ENCODE measurements at regions not wholly inside any gene's neighbourhood (a gene's known extent, or its start where the extent isn't known, plus 50 kb on each side); places are given as distances from the start of the nearest gene placed in this dataset.
A peak's percentile ranks its signal among the peaks of the same experiment; 100 is the strongest.

DNA sequence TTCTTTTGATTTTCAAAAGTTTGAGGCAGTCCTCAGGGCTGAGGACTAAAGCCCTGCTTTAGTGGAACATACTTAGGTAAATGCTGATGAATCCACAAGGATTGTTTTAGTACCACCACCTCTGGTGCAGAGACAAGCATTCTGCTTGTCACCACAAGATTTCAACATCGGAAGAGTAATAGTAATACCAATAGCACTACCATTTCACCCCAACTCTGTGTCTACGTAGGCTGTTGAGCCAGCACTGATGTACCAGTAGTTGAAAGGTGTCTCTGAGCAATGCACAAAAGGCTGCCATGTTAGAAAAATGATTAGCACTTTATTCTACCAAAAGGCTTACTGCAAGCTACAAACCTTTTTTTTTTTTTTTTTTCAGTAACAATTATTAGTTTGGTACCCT lies 213.2 kb upstream of the SLC24A2 start:
- no peaks in the 10 kb centered on the region for H3K27me3 ChIP-seq (ENCODE audit: low read depth)
- no peaks in the 10 kb centered on the region for H3K36me3 ChIP-seq (replicated peaks)
- no peaks in the 10 kb centered on the region for H3K9me3 ChIP-seq
- no peaks in the 10 kb centered on the region for H3K4me1 ChIP-seq
- in situ Hi-C loops (cut with MboI; ENCODE audit: low sequenced_read_pairs), result no loop called here
- DNase-seq (ENCODE audit: low spot score in 2 of 2), result no peak
- H3K4me3 ChIP-seq, result no peak overlapping the region

DNA sequence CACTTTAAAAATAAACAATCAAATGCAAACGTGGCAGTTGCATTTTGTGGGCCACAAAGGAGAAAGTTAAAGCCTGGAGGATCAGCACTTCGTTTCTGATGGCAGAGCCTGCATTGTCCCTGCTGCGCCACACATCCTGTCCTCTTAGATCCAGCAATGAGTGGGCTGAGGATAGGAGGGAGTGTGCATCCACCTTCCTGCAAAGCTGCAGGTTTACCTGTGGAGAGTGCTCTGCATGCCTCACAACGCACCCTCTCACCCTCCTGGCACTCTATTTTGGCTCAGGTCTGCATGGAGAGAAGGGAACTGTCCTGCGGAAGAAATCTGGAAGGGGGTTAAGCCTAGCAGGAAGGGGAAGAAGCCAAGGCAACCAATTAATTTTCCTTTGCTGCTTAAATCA lies 212.2 kb upstream of the SLC24A2 start:
- H3K9me3 ChIP-seq, result no peaks in the 10 kb centered on the region
- DNase-seq (ENCODE audit: low spot score in 2 of 2), result no peak
- H3K27me3 ChIP-seq (ENCODE audit: low read depth), result no peaks in the 10 kb centered on the region
- in situ Hi-C loops (cut with MboI; ENCODE audit: low sequenced_read_pairs), result no loop called here
- H3K4me3 ChIP-seq, result no peak overlapping the region
- no peaks in the 10 kb centered on the region for H3K4me1 ChIP-seq
- no peaks in the 10 kb centered on the region for H3K36me3 ChIP-seq (replicated peaks)

DNA sequence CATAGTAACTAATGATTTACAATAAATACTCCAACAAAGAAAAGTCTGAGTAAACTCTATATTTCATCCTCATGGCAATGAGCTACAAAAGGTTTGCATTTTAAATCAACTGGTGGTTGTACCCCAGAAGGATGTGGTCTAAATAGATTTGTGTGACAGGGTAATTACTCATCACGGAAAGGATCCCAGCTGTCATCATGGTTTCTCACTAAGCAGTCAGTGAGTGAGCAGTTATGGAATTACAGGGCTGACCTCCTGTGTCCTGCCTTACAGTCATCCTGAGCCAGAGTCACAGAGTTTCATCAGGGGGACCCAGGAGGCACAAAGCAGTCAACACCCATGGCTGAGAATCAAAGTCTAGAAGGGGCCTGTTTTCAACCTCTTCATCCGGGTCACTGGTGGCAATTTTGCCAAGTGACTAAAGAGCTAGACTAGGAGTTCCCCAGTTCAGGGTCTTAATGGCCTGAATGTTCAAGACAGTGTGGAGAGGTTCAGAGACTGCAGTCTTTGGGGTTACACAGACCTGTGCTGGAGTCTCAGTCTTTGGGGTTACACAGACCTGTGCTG lies 210.7 kb upstream of the SLC24A2 start:
- DNase-seq (ENCODE audit: low spot score in 2 of 2), result no peak
- H3K27me3 ChIP-seq (ENCODE audit: low read depth), result no peaks in the 10 kb centered on the region
- H3K4me3 ChIP-seq, result no peak overlapping the region
- H3K9me3 ChIP-seq, result no peaks in the 10 kb centered on the region
- no peaks in the 10 kb centered on the region for H3K4me1 ChIP-seq
- no peaks in the 10 kb centered on the region for H3K36me3 ChIP-seq (replicated peaks)
- in situ Hi-C loops (cut with MboI; ENCODE audit: low sequenced_read_pairs), result no loop called here

DNA sequence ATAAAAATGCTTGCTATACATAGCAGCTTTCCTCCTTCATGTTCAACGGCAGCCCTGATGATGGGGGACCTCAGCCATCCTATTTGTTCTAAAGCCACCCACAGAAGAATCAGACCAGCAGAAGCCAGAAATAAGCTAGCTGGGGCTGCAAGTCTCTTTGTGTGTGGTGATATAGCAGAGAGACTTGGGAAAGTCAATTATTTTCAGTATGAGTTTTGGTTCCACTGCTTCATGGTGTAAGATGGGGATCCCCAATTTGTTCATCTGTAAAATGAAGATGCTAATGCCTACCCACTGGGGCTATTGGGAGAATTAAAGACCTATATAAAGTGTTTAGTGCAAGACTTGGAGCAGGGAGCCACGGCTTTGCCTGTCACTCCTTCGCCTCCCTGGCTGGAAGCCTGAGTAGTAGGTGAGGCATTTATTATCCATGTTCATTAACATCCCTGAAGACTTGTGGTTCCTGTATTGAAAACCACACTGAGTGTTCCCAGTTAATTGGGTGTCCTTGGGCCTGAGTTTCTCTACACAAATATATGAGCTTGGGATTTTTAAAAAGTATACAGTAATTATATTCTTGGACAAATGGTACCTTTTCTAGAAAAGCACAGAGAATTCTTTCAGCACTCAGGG lies 210.1 kb upstream of the SLC24A2 start:
- in situ Hi-C loops (cut with MboI; ENCODE audit: low sequenced_read_pairs), result no loop called here
- Histone ChIP-seq H3K4me3 (no peak overlapping the region), H3K9me3 (no peaks in the 10 kb centered on the region), H3K36me3 (replicated peaks) (no peaks in the 10 kb centered on the region), H3K4me1 (no peaks in the 10 kb centered on the region), H3K27me3 (ENCODE audit: low read depth) (no peaks in the 10 kb centered on the region)
- DNase-seq (ENCODE audit: low spot score in 2 of 2), result no peak

DNA sequence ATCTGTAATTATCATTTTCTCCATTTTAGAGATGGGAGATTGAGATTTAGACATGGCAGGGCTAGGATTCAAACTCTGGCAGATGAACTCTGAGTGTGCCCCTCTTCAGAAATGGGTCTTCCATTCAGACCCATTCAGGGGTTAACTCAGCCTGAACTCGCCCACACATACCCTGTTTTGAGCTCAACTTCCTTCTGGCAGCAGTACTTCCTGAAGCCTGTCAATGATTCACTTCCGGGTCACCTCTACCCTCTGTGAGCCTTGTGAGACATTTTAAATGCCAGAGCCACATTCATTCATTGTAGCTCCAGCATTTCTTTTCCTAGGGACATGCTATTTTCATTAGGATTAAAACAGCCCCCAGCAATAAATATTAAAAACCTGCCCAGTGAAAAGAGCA lies 209.3 kb upstream of the SLC24A2 start:
- no peaks in the 10 kb centered on the region for H3K27me3 ChIP-seq (ENCODE audit: low read depth)
- no peaks in the 10 kb centered on the region for H3K9me3 ChIP-seq
- in situ Hi-C loops (cut with MboI; ENCODE audit: low sequenced_read_pairs), result no loop called here
- no peak for DNase-seq (ENCODE audit: low spot score in 2 of 2)
- H3K4me1 ChIP-seq, result no peaks in the 10 kb centered on the region
- H3K4me3 ChIP-seq, result no peak overlapping the region
- no peaks in the 10 kb centered on the region for H3K36me3 ChIP-seq (replicated peaks)

DNA sequence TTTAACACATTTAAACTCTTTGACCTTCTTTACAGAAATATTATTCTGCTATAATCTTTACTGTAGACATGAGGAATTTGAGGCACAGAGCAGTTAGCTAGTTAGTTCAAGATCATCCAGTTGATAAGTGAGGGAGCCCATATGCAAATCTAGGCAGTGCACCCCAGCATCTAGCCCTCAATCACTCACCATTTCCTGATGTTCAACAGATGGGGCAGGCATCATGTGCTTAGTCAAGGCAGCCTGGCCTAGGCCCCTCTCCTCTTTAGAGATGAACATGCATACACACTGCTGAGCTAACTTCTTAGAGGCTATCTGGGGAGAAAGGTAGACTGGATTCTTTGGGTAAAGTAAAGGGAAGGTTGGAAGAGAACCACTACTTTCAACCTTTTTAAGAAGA lies 206.8 kb upstream of the SLC24A2 start:
- H3K4me3 ChIP-seq, result no peak overlapping the region
- H3K36me3 ChIP-seq (replicated peaks), result no peaks in the 10 kb centered on the region
- in situ Hi-C loops (cut with MboI; ENCODE audit: low sequenced_read_pairs), result no loop called here
- no peaks in the 10 kb centered on the region for H3K4me1 ChIP-seq
- H3K9me3 ChIP-seq, result no peaks in the 10 kb centered on the region
- DNase-seq (ENCODE audit: low spot score in 2 of 2), result no peak
- no peaks in the 10 kb centered on the region for H3K27me3 ChIP-seq (ENCODE audit: low read depth)

DNA sequence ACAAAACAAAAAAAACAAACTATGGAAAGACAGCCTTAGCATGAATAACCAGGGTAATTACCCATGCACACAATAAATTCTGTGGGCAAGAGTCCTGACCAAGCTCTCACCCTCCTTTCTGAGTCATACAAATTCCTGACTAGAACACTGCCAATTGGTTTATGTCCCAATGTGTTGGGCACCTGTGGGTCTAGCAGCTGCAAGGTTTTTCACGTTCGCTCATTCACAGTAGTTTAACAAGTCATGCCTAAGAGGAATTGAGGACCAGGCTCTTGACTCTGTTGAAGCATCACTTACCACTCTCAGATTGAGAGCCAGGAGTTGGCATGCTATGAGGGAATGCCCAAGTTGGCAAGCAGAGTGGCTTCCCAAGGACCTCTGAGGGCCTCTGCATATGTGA lies 205.5 kb upstream of the SLC24A2 start:
- in situ Hi-C loops (cut with MboI; ENCODE audit: low sequenced_read_pairs), result no loop called here
- no peaks in the 10 kb centered on the region for H3K27me3 ChIP-seq (ENCODE audit: low read depth)
- no peak for DNase-seq (ENCODE audit: low spot score in 2 of 2)
- H3K4me3 ChIP-seq, result no peak overlapping the region
- H3K4me1 ChIP-seq, result no peaks in the 10 kb centered on the region
- no peaks in the 10 kb centered on the region for H3K36me3 ChIP-seq (replicated peaks)
- H3K9me3 ChIP-seq, result no peaks in the 10 kb centered on the region

DNA sequence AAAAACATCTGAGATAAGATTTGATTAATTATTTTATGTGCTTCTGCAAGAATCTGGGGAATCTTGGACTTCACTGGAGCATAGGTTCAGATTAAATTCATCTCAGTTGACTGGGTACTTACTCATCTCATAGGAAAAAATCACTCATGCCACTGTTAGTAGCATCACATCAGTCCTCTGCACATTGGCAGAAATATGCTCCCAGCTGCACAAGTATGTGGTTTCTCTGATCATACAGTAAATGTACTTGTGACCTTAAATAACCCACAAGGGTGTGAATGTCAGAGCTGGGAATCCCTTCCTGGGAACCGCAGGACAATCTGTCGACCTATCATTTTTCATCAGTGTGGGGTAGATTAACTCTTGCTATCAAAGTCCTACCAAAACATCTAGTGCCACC lies 203.7 kb upstream of the SLC24A2 start:
- in situ Hi-C loops (cut with MboI; ENCODE audit: low sequenced_read_pairs), result no loop called here
- Histone ChIP-seq H3K4me3 (no peak overlapping the region), H3K4me1 (no peaks in the 10 kb centered on the region), H3K36me3 (replicated peaks) (no peaks in the 10 kb centered on the region), H3K27me3 (ENCODE audit: low read depth) (no peaks in the 10 kb centered on the region), H3K9me3 (no peaks in the 10 kb centered on the region)
- no peak for DNase-seq (ENCODE audit: low spot score in 2 of 2)

DNA sequence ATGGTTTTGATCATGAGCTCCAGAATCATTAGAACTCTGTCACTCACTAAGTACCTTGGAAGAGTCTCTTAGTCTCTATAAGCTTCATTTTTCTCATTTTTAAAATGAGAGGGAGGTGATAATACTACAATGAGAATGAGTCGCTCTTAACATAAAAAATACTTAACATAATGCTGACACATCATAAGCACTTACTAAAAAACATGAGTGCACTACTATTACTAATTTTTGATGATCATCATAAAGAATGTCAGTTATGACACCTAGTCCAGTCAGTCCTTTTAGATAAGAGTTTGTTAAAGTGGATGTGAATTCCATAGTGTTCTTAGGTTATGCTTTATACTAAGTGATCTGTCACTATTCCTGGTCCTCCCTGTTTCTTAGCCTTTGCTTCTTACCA lies 200.4 kb upstream of the SLC24A2 start:
- DNase-seq (ENCODE audit: low spot score in 2 of 2), result no peak
- in situ Hi-C loops (cut with MboI; ENCODE audit: low sequenced_read_pairs), result no loop called here
- no peaks in the 10 kb centered on the region for H3K4me1 ChIP-seq
- no peak overlapping the region for H3K4me3 ChIP-seq
- no peaks in the 10 kb centered on the region for H3K36me3 ChIP-seq (replicated peaks)
- no peaks in the 10 kb centered on the region for H3K9me3 ChIP-seq
- H3K27me3 ChIP-seq (ENCODE audit: low read depth), result no peaks in the 10 kb centered on the region

DNA sequence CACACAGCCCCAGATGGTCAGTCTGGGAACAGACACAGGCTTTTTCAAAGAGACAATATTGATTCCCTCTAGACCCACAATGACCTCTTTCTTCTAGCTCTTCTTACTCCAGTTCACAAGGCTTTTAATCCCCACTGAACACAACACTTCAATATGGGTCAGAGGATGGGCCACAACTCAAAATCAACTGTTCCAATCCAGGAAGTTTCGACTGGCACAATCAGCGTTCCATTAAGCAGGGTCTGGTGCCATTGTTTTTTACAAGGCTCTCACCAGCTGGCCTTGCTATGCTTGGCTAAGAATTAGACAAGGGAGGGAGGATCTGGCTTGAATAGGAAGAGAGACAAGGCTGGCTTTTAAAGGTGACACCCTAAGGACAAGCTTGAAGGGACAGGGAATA lies 199.4 kb upstream of the SLC24A2 start:
- in situ Hi-C loops (cut with MboI; ENCODE audit: low sequenced_read_pairs), result no loop called here
- H3K4me3 ChIP-seq, result no peak overlapping the region
- no peaks in the 10 kb centered on the region for H3K4me1 ChIP-seq
- no peaks in the 10 kb centered on the region for H3K27me3 ChIP-seq (ENCODE audit: low read depth)
- DNase-seq (ENCODE audit: low spot score in 2 of 2), result no peak
- H3K36me3 ChIP-seq (replicated peaks), result no peaks in the 10 kb centered on the region
- H3K9me3 ChIP-seq, result no peaks in the 10 kb centered on the region

DNA sequence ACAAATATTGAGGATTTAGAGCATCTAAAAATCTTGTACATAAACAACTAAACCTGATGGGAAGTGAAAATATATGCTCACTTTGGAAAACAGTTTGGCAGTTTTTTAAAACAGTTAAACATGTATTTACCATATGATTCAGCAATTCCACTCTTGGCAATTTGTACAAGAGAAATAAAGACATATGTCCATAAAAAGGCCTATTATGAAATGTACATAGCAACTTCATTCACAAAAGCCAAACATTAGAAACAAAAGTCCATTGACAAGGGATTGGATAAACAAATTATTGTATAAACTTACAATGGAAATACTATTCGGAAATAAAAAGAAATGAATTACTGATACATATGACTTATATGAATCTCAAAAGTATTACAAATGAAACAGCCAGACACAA lies 196.2 kb upstream of the SLC24A2 start:
- in situ Hi-C loops (cut with MboI; ENCODE audit: low sequenced_read_pairs), result no loop called here
- Histone ChIP-seq H3K9me3 (no peaks in the 10 kb centered on the region), H3K4me3 (no peak overlapping the region), H3K4me1 (no peaks in the 10 kb centered on the region), H3K36me3 (replicated peaks) (no peaks in the 10 kb centered on the region), H3K27me3 (ENCODE audit: low read depth) (no peaks in the 10 kb centered on the region)
- DNase-seq (ENCODE audit: low spot score in 2 of 2), result no peak

DNA sequence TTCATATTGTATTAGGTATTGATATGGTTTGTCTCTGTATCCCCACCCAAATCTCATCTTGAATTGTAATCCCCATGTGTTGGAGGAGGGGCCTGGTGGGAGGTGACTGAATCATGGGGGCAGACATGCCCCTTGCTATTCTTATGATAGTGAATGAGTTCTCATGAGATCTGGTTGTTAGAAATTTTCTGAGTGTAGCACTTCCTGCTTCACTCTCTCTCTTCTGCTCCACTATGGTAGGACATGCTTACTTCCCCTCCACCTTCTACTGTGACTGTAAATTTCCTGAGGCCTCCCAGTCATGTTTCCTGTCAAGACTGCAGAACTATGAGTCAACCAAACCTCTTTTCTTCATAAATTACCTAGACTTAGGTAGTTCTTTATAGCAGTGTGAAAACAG lies 187.4 kb upstream of the SLC24A2 start:
- no peaks in the 10 kb centered on the region for H3K9me3 ChIP-seq
- H3K4me1 ChIP-seq, result no peaks in the 10 kb centered on the region
- no peaks in the 10 kb centered on the region for H3K36me3 ChIP-seq (replicated peaks)
- H3K27me3 ChIP-seq (ENCODE audit: low read depth), result peaks cover 11% of the 10 kb centered on the region; the same call in 1 of the 2 replicates
- H3K4me3 ChIP-seq, result no peak overlapping the region
- in situ Hi-C loops (cut with MboI; ENCODE audit: low sequenced_read_pairs), result no loop called here
- no peak for DNase-seq (ENCODE audit: low spot score in 2 of 2)

DNA sequence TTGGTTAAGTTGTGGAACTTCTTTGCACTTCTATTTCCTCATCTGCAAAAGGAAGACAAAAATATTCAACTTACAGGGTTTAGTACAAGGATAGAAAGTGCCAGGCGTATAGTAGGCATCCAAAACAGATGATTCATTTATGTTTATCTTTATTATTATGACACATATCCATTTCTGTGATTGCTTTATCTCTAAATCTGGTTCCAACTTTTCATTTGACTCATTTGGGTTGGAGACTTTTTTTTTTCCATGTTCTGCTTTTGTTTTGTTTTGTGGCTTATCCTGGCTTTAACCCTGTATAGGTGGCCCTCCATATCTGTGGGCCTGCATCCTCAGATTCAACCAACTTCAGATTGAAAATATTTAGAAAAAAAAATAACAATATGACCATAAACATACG lies 186.7 kb upstream of the SLC24A2 start:
- no peaks in the 10 kb centered on the region for H3K4me1 ChIP-seq
- no peak for DNase-seq (ENCODE audit: low spot score in 2 of 2)
- no peak overlapping the region for H3K4me3 ChIP-seq
- in situ Hi-C loops (cut with MboI; ENCODE audit: low sequenced_read_pairs), result no loop called here
- no peaks in the 10 kb centered on the region for H3K36me3 ChIP-seq (replicated peaks)
- H3K27me3 ChIP-seq (ENCODE audit: low read depth), result peaks cover 11% of the 10 kb centered on the region; the same call in 1 of the 2 replicates
- no peaks in the 10 kb centered on the region for H3K9me3 ChIP-seq

DNA sequence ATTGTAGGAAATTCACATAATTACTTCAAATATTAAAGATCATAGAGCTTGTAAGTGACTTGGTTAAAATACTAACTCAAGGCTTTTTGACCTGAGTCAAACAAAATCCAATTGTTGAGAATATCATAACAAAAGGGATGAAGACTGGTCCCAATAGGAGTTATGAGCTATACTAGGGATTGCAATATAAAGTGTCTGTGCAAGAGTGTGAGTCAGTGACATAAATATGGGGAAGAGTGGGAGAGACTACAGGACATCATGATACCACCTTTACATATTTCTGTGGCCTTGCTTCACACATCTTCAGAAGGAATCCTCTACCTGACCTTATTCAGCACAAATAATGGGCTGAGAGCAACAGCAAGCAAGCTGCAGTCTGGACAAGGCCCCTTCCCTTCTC lies 180.9 kb upstream of the SLC24A2 start:
- no peaks in the 10 kb centered on the region for H3K4me1 ChIP-seq
- no peaks in the 10 kb centered on the region for H3K9me3 ChIP-seq
- no peak overlapping the region for H3K4me3 ChIP-seq
- peaks cover 11% of the 10 kb centered on the region; the same call in 1 of the 2 replicates for H3K27me3 ChIP-seq (ENCODE audit: low read depth)
- H3K36me3 ChIP-seq (replicated peaks), result no peaks in the 10 kb centered on the region
- no peak for DNase-seq (ENCODE audit: low spot score in 2 of 2)
- in situ Hi-C loops (cut with MboI; ENCODE audit: low sequenced_read_pairs), result no loop called here

DNA sequence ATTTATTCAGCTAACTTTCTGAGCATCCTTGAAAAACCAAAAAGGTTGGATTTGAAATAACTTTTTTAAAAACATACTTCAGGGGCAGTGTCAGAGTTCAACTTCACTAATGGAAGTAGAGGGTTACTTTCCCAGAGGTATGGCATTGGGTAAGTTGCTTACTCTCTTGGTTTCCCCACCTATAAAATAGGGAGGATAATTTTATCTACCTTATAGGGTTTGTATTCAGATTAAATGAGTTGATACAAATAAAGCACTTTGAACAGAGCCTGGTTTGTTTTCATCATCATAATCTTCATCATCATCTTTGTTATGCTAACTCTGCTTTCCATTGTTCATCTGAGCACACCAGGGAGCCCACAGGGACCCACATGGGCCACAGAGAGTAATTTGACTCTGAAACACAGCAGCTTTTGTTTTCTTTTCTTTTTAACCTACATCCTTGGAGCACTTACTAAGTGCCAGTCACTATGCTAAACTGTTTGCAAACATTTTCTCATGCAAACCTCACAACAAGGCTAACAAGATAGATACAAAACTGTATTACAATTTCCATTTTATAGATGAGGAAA lies 179.1 kb upstream of the SLC24A2 start:
- no peak overlapping the region for H3K4me3 ChIP-seq

More for the DNA sequence above, 179.1 kb upstream of the SLC24A2 start:
- peak; percentile 31 to 56 for DNase-seq (ENCODE audit: low spot score in 2 of 2)
- Histone ChIP-seq H3K27me3 (ENCODE audit: low read depth) (no peaks in the 10 kb centered on the region; the same call in 1 of the 2 replicates), H3K36me3 (replicated peaks) (no peaks in the 10 kb centered on the region), H3K9me3 (no peaks in the 10 kb centered on the region), H3K4me1 (no peaks in the 10 kb centered on the region)
- in situ Hi-C loops (cut with MboI; ENCODE audit: low sequenced_read_pairs), result no loop called here

Data from HAP-1 (cell line).